ENCODE measurements at regions not wholly inside any gene's neighbourhood (a gene's known extent, or its start where the extent isn't known, plus 50 kb on each side); places are given as distances from the start of the nearest gene placed in this dataset.

GRCh38 chr1:8096105-8097011 lies 70.2 kb upstream of the ERRFI1 start:
- no peak overlapping the region for H3K4me3 ChIP-seq
- no peaks in the 10 kb centered on the region for H3K27me3 ChIP-seq
- no peak overlapping the region for H3K9ac ChIP-seq
- no peak overlapping the region for H3K27ac ChIP-seq
- no peak overlapping the region for H3K4me2 ChIP-seq
- H3K4me1 ChIP-seq: peaks cover 17% of the 10 kb centered on the region
- no peak for TF ChIP-seq Cebpa-rat (IDR thresholded peaks at IDR 0.05)
- no peaks in the 10 kb centered on the region for H4K20me1 ChIP-seq
- H3K9me3 ChIP-seq: no peaks in the 10 kb centered on the region
- no peaks in the 10 kb centered on the region for H3K36me3 ChIP-seq

- H3K9ac ChIP-seq: no peak overlapping the region
- H3K4me2 ChIP-seq: no peak overlapping the region
- no peak overlapping the region for H3K4me3 ChIP-seq
- no peaks in the 10 kb centered on the region for H3K9me3 ChIP-seq
- H3K27ac ChIP-seq: no peak overlapping the region
- TF ChIP-seq Cebpa-rat (IDR thresholded peaks at IDR 0.05): no peak
- no peaks in the 10 kb centered on the region for H3K36me3 ChIP-seq
- H4K20me1 ChIP-seq: no peaks in the 10 kb centered on the region
- no peaks in the 10 kb centered on the region for H3K27me3 ChIP-seq
- H3K4me1 ChIP-seq: peaks cover 18% of the 10 kb centered on the region
Observed at GRCh38 chr1:8095584-8095983, 69.5 kb upstream of the ERRFI1 start.

GRCh38 chr1:8094481-8095241 lies 68.6 kb upstream of the ERRFI1 start:
- Histone ChIP-seq H3K4me2 (no peak overlapping the region), H3K4me3 (no peak overlapping the region), H3K9ac (no peak overlapping the region), H3K36me3 (no peaks in the 10 kb centered on the region), H3K9me3 (no peaks in the 10 kb centered on the region), H4K20me1 (no peaks in the 10 kb centered on the region), H3K27me3 (no peaks in the 10 kb centered on the region), H3K27ac (no peak overlapping the region), H3K4me1 (peaks cover 18% of the 10 kb centered on the region)
- no peak for TF ChIP-seq Cebpa-rat (IDR thresholded peaks at IDR 0.05)

- TF ChIP-seq Cebpa-rat (IDR thresholded peaks at IDR 0.05): no peak
- Histone ChIP-seq H3K4me1 (peaks cover 18% of the 10 kb centered on the region), H4K20me1 (no peaks in the 10 kb centered on the region), H3K27me3 (no peaks in the 10 kb centered on the region), H3K9me3 (no peaks in the 10 kb centered on the region), H3K4me3 (no peak overlapping the region), H3K36me3 (no peaks in the 10 kb centered on the region), H3K4me2 (no peak overlapping the region), H3K27ac (no peak overlapping the region), H3K9ac (no peak overlapping the region)
Observed at GRCh38 chr1:8093221-8093980, 67.3 kb upstream of the ERRFI1 start.

- Histone ChIP-seq H3K36me3 (no peaks in the 10 kb centered on the region), H3K4me2 (no peak overlapping the region), H3K27me3 (no peaks in the 10 kb centered on the region), H3K4me3 (no peak overlapping the region), H3K9ac (no peak overlapping the region), H4K20me1 (no peaks in the 10 kb centered on the region), H3K9me3 (no peaks in the 10 kb centered on the region), H3K27ac (no peak overlapping the region), H3K4me1 (peaks cover 15% of the 10 kb centered on the region)
- TF ChIP-seq Cebpa-rat (IDR thresholded peaks at IDR 0.05): no peak
Observed at GRCh38 chr1:8092657-8093056, 66.5 kb upstream of the ERRFI1 start.

- no peaks in the 10 kb centered on the region for H3K36me3 ChIP-seq
- H3K4me3 ChIP-seq: no peak overlapping the region
- H3K9ac ChIP-seq: no peak overlapping the region
- no peaks in the 10 kb centered on the region for H3K27me3 ChIP-seq
- H3K9me3 ChIP-seq: peaks cover 9% of the 10 kb centered on the region
- H4K20me1 ChIP-seq: no peaks in the 10 kb centered on the region
- H3K4me1 ChIP-seq: peaks cover 10% of the 10 kb centered on the region
- TF ChIP-seq Cebpa-rat (IDR thresholded peaks at IDR 0.05): no peak
- no peak overlapping the region for H3K27ac ChIP-seq
- peak overlapping the region; percentile 39; the same call in 1 of the 2 replicates for H3K4me2 ChIP-seq
Observed at GRCh38 chr1:8091691-8092090, 65.6 kb upstream of the ERRFI1 start.

GRCh38 chr1:8090241-8090702 lies 64.2 kb upstream of the ERRFI1 start:
- no peak overlapping the region for H3K27ac ChIP-seq
- no peaks in the 10 kb centered on the region for H4K20me1 ChIP-seq

GRCh38 chr1:8089535-8090228 lies 63.6 kb upstream of the ERRFI1 start:
- Histone ChIP-seq H3K9ac (no peak overlapping the region), H3K4me2 (no peak overlapping the region)

More at GRCh38 chr1:8090241-8090702, 64.2 kb upstream of the ERRFI1 start:
- H3K36me3 ChIP-seq: no peaks in the 10 kb centered on the region
- peaks cover 17% of the 10 kb centered on the region for H3K9me3 ChIP-seq
- H3K9ac ChIP-seq: no peak overlapping the region
- H3K4me1 ChIP-seq: peaks cover 10% of the 10 kb centered on the region
- no peaks in the 10 kb centered on the region for H3K27me3 ChIP-seq
- no peak overlapping the region for H3K4me3 ChIP-seq
- H3K4me2 ChIP-seq: no peak overlapping the region
- TF ChIP-seq Cebpa-rat (IDR thresholded peaks at IDR 0.05): no peak

GRCh38 chr1:8086055-8086454 lies 59.9 kb upstream of the ERRFI1 start:
- Histone ChIP-seq H3K9me3 (peaks cover 17% of the 10 kb centered on the region), H3K36me3 (no peaks in the 10 kb centered on the region), H3K27ac (no peak overlapping the region), H3K4me3 (no peak overlapping the region), H4K20me1 (no peaks in the 10 kb centered on the region), H3K4me1 (no peaks in the 10 kb centered on the region), H3K9ac (no peak overlapping the region), H3K27me3 (no peaks in the 10 kb centered on the region), H3K4me2 (no peak overlapping the region)
- no peak for TF ChIP-seq Cebpa-rat (IDR thresholded peaks at IDR 0.05)

More at GRCh38 chr1:8089535-8090228, 63.6 kb upstream of the ERRFI1 start:
- H3K36me3 ChIP-seq: no peaks in the 10 kb centered on the region
- no peak overlapping the region for H3K27ac ChIP-seq
- H3K4me1 ChIP-seq: peaks cover 10% of the 10 kb centered on the region
- H4K20me1 ChIP-seq: no peaks in the 10 kb centered on the region
- no peak for TF ChIP-seq Cebpa-rat (IDR thresholded peaks at IDR 0.05)
- peaks cover 17% of the 10 kb centered on the region for H3K9me3 ChIP-seq
- H3K4me3 ChIP-seq: no peak overlapping the region
- no peaks in the 10 kb centered on the region for H3K27me3 ChIP-seq

Data from BLaER1 (cell line).